Activated T-helper 17 cell treated with anti-CD3 and anti-CD28 coated beads, Interleukin-2, amount 50 U/mL, for 72 hours (primary cell): ENCODE measurements at regions not wholly inside any gene's neighbourhood (a gene's known extent, or its start where the extent isn't known, plus 50 kb on each side); places are given as distances from the start of the nearest gene placed in this dataset.

Experiments used
- ATAC-seq: fragments of 150-1000 bp; cut with Tn5 transposase; replicated peaks from 2 replicates; pipeline ENCODE4 v1.10.0; 2021; ENCODE audit warnings: mild to moderate bottlenecking, moderate library complexity
- H3K27ac Mint-ChIP-seq: one replicate; pipeline ENCODE4 v1.8.0; 2022; ENCODE audit warnings: mixed read lengths
- H3K27me3 Mint-ChIP-seq: one replicate; pipeline ENCODE4 v1.8.0; 2022; ENCODE audit warnings: mixed read lengths
- H3K36me3 Mint-ChIP-seq: one replicate; pipeline ENCODE4 v1.8.0; 2022; ENCODE audit warnings: low read depth, mild to moderate bottlenecking, mixed read lengths
- H3K4me1 Mint-ChIP-seq: one replicate; pipeline ENCODE4 v1.8.0; 2022; ENCODE audit warnings: mixed read lengths
- H3K4me3 Mint-ChIP-seq: one replicate; pipeline ENCODE4 v1.8.0; 2022; ENCODE audit warnings: mild to moderate bottlenecking, mixed read lengths
- H3K9me3 Mint-ChIP-seq: one replicate; pipeline ENCODE4 v1.8.0; 2022; ENCODE audit warnings: mixed read lengths

DNA sequence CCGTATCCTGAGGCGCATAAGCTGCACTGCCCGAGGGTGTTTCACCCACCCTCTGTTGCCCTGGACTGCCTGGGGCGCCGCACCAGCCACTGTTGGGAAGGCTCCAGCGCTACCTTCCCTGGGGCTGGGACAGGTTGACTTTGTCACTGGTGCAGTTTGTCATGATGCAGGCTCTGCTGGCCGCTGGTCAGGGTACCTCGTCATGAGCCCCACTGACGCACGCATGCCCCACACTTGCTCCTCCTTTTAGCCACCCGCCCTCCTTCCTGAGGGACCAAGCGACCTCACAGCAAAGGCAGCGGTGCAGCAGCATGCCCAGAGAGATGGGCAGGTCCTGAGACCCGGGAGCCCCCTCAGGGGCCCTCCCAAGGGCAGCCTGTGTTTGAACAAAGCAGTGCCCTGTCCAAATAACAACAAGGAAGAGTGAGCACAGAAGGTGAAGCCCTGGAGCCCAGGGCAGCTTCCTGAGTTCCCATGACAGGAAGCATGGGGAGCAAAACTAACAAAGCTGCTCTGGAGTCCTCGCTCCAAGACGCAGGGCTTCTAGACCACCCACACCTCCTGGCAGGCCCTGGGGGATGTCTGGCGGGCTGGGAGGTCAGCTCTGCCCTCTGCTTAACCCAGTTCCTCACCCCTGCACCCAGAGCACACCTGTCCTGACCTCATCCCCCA is 50.1 kb upstream of the SMOC2 start:
- no peaks in the 10 kb centered on the region for H3K9me3 Mint-ChIP-seq
- H3K4me1 Mint-ChIP-seq, result no peaks in the 10 kb centered on the region
- no peak overlapping the region for H3K27ac Mint-ChIP-seq
- no peaks in the 10 kb centered on the region for H3K36me3 Mint-ChIP-seq
- ATAC-seq, result no peak
- H3K4me3 Mint-ChIP-seq, result no peak overlapping the region
- H3K27me3 Mint-ChIP-seq, result peaks cover 12% of the 10 kb centered on the region
